ENCODE measurements at regions not wholly inside any gene's neighbourhood (a gene's known extent, or its start where the extent isn't known, plus 50 kb on each side); places are given as distances from the start of the nearest gene placed in this dataset.

DNA sequence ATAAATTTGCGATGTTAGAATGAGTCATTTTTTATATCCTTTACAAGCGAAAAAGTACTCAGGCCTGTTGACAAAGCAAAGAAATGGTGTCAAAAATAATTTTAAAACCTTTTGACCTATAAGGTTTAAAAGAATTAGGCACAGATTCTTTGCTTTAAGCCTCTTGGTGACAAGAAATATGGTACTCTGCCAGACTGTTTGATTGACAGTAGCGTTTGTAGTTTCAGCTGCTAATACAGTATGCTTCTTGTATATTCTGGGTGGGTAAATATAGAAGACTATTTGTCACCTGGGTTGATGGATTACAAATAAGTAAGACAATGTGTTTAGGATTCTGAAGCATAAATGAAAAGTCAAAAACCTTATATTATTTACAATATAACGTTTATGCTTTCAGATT, 193.1 kb upstream of the PITX2 start (continued):
- TF ChIP-seq, protein P1, sequence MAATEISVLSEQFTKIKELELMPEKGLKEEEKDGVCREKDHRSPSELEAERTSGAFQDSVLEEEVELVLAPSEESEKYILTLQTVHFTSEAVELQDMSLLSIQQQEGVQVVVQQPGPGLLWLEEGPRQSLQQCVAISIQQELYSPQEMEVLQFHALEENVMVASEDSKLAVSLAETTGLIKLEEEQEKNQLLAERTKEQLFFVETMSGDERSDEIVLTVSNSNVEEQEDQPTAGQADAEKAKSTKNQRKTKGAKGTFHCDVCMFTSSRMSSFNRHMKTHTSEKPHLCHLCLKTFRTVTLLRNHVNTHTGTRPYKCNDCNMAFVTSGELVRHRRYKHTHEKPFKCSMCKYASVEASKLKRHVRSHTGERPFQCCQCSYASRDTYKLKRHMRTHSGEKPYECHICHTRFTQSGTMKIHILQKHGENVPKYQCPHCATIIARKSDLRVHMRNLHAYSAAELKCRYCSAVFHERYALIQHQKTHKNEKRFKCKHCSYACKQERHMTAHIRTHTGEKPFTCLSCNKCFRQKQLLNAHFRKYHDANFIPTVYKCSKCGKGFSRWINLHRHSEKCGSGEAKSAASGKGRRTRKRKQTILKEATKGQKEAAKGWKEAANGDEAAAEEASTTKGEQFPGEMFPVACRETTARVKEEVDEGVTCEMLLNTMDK (IDR thresholded peaks at IDR 0.05; ENCODE audit: borderline replicate concordance, insufficient read depth, low read depth, low read length, poor library complexity, severe bottlenecking) = no peak
- no peak for TF ChIP-seq SUPT5H (IDR thresholded peaks at IDR 0.05)
- no peak for TF ChIP-seq BRD9 (IDR thresholded peaks at IDR 0.05; ENCODE audit: low read depth, partially characterized antibody)
- TF ChIP-seq, protein P2, sequence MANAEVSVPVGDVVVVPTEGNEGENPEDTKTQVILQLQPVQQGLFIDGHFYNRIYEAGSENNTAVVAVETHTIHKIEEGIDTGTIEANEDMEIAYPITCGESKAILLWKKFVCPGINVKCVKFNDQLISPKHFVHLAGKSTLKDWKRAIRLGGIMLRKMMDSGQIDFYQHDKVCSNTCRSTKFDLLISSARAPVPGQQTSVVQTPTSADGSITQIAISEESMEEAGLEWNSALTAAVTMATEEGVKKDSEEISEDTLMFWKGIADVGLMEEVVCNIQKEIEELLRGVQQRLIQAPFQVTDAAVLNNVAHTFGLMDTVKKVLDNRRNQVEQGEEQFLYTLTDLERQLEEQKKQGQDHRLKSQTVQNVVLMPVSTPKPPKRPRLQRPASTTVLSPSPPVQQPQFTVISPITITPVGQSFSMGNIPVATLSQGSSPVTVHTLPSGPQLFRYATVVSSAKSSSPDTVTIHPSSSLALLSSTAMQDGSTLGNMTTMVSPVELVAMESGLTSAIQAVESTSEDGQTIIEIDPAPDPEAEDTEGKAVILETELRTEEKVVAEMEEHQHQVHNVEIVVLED (CRISPR knock-in tag; IDR thresholded peaks at IDR 0.05) = no peak
- TF ChIP-seq CCNT2 (IDR thresholded peaks at IDR 0.05; ENCODE audit: borderline replicate concordance, extremely low read depth, insufficient read length, low read depth, low read length) = no peak
- TF ChIP-seq CBX1 (IDR thresholded peaks at IDR 0.05; ENCODE audit: low read depth) = no peak

DNA sequence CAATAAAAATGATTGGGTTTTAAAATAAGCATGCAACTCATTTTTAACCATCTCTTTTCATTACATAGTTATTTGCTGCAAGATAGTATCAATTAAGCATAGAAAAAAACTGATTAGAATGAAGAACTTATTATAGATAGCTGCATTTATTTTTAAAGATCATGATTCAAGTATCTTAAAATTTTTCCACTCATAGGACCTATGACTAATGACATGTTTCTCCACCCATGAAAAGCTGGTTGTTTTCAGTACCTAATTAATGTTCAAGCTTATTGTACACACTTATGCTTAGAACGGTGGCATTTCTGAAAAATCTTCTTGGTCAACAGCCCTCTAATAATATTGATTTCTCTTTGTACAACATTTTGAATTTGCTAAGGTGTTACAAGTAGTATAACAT, 193.5 kb upstream of the PITX2 start:
- Histone ChIP-seq H3K9me3 (replicated peaks; ENCODE audit: control insufficient read depth, insufficient read depth, low read depth, low read length) (no peaks in the 10 kb centered on the region), H3K9ac (ENCODE audit: insufficient read depth in 1 of 2, low read depth in 2 of 2, low read length in 2 of 2) (no peak overlapping the region), H2AFZ (ENCODE audit: low read depth, low read length) (no peak overlapping the region), H3K27ac (ENCODE audit: extremely low read depth, low read depth, low read length) (no peak overlapping the region), H3K9me1 (ENCODE audit: control insufficient read depth, insufficient read depth, low read length) (no peaks in the 10 kb centered on the region), H3K79me2 (ENCODE audit: control insufficient read depth, insufficient read depth, low read length) (no peaks in the 10 kb centered on the region), H3K4me1 (replicated peaks in 1 of 2; ENCODE audit: control insufficient read depth in 2 of 2, insufficient read depth in 2 of 2, low read length in 2 of 2) (no peaks in the 10 kb centered on the region), H3K4me3 (no peak overlapping the region), H4K20me1 (replicated peaks; ENCODE audit: control insufficient read depth, insufficient read depth, low read length) (no peaks in the 10 kb centered on the region), H3K36me3 (ENCODE audit: control insufficient read depth, insufficient read depth, low read length) (no peaks in the 10 kb centered on the region), H3K4me2 (ENCODE audit: insufficient read depth, low read length) (no peak overlapping the region), H3K27me3 (ENCODE audit: control insufficient read depth in 2 of 2, insufficient read depth in 2 of 2, low read length in 2 of 2) (no peaks in the 10 kb centered on the region)
- POLR2A ChIA-PET = no interaction called here
- intact Hi-C loops (cut with micrococcal nuclease) (no loop called here), in situ Hi-C loops (cut with MboI) (no loop called here)
- CTCF ChIA-PET (ENCODE audit: low intra/inter-chr PET ratio) = no interaction called here
- no peak for DNase-seq (ENCODE audit: extremely low read depth in 1 of 4, low spot score in 3 of 4)
- WGBS (ENCODE audit: insufficient coverage, low coverage, missing lambda C conversion rate) = 0% methylated on average over 1 of the region's 1 CpG
- FAIRE-seq = no peak
- BruUV-seq (replicated peaks) = no TSS peak
- no peak for ATAC-seq
- TF ChIP-seq MYBL2 (IDR thresholded peaks at IDR 0.05; ENCODE audit: low read depth) (no peak), MYBL2 (CRISPR knock-in tag; IDR thresholded peaks at IDR 0.05; ENCODE audit: borderline replicate concordance) (no peak), RBM14 (IDR thresholded peaks at IDR 0.05; ENCODE audit: borderline replicate concordance, insufficient read depth, low read depth, low read length) (no peak), HNRNPUL1 (IDR thresholded peaks at IDR 0.05; ENCODE audit: low read length) (no peak), MAFG (tag; conservative IDR thresholded peaks at IDR 0.05) (no peak)
- TF ChIP-seq, protein P3, sequence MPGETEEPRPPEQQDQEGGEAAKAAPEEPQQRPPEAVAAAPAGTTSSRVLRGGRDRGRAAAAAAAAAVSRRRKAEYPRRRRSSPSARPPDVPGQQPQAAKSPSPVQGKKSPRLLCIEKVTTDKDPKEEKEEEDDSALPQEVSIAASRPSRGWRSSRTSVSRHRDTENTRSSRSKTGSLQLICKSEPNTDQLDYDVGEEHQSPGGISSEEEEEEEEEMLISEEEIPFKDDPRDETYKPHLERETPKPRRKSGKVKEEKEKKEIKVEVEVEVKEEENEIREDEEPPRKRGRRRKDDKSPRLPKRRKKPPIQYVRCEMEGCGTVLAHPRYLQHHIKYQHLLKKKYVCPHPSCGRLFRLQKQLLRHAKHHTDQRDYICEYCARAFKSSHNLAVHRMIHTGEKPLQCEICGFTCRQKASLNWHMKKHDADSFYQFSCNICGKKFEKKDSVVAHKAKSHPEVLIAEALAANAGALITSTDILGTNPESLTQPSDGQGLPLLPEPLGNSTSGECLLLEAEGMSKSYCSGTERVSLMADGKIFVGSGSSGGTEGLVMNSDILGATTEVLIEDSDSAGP (CRISPR knock-in tag; IDR thresholded peaks at IDR 0.05) = no peak
- TF ChIP-seq, protein P4, sequence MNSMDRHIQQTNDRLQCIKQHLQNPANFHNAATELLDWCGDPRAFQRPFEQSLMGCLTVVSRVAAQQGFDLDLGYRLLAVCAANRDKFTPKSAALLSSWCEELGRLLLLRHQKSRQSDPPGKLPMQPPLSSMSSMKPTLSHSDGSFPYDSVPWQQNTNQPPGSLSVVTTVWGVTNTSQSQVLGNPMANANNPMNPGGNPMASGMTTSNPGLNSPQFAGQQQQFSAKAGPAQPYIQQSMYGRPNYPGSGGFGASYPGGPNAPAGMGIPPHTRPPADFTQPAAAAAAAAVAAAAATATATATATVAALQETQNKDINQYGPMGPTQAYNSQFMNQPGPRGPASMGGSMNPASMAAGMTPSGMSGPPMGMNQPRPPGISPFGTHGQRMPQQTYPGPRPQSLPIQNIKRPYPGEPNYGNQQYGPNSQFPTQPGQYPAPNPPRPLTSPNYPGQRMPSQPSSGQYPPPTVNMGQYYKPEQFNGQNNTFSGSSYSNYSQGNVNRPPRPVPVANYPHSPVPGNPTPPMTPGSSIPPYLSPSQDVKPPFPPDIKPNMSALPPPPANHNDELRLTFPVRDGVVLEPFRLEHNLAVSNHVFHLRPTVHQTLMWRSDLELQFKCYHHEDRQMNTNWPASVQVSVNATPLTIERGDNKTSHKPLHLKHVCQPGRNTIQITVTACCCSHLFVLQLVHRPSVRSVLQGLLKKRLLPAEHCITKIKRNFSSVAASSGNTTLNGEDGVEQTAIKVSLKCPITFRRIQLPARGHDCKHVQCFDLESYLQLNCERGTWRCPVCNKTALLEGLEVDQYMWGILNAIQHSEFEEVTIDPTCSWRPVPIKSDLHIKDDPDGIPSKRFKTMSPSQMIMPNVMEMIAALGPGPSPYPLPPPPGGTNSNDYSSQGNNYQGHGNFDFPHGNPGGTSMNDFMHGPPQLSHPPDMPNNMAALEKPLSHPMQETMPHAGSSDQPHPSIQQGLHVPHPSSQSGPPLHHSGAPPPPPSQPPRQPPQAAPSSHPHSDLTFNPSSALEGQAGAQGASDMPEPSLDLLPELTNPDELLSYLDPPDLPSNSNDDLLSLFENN (IDR thresholded peaks at IDR 0.05; ENCODE audit: low read depth in 2 of 2, low read length in 2 of 2) = no peak
